H1 (cell line): ENCODE measurements at regions not wholly inside any gene's neighbourhood (a gene's known extent, or its start where the extent isn't known, plus 50 kb on each side); places are given as distances from the start of the nearest gene placed in this dataset.

Experiments
- CTCF ChIA-PET: fragments of 300-600 bp; sonication (Branson Sonifier 250); formaldehyde crosslinking; loops from one replicate; lab custom pipeline; 2021; ENCODE audit not compliant: partially characterized antibody; lab: Charles Lee
- POLR2A ChIA-PET: fragments of 300-600 bp; sonication (Branson Sonifier 250); formaldehyde crosslinking; loops from one replicate; lab custom pipeline; 2021; ENCODE audit warnings: inconsistent platforms; ENCODE audit not compliant: partially characterized antibody; lab: Charles Lee
- DNase-seq, 2 experiments: peaks; one replicate each; pipeline versions ENCODE4 v3.0.0 to v3.0.0-alpha.2; 2010 to 2022; ENCODE audit warnings: low spot score in 2 of 2, low read depth in 1 of 2, mixed read lengths in 1 of 2
- FAIRE-seq: peaks from 2 replicates; lab custom pipeline; 2011; peaks lifted over from hg19 to GRCh38; lab: Jason Lieb, UNC
- H2AFZ ChIP-seq: 2 replicates; pipeline ENCODE4 v1.8.1; 2012; ENCODE audit warnings: low read length, inconsistent platforms
- H2AK5ac ChIP-seq: 2 replicates; pipeline ENCODE4 v1.6.1; 2013; ENCODE audit warnings: low read depth, low read length
- H2BK120ac ChIP-seq: replicated peaks from 2 replicates; pipeline ENCODE3; 2013; ENCODE audit warnings: low read depth, low read length, inconsistent platforms
- H2BK12ac ChIP-seq: 2 replicates; pipeline ENCODE4 v1.6.1; 2013; ENCODE audit warnings: low read depth, low read length
- H2BK15ac ChIP-seq: 2 replicates; pipeline ENCODE4 v1.6.1; 2013; ENCODE audit warnings: low read length
- H2BK20ac ChIP-seq: 2 replicates; pipeline ENCODE4 v1.6.1; 2013; ENCODE audit warnings: low read length
- H2BK5ac ChIP-seq: 2 replicates; pipeline ENCODE4 v1.6.1; 2013; ENCODE audit warnings: low read depth, low read length
- H3K14ac ChIP-seq: 2 replicates; pipeline ENCODE4 v1.6.1; 2013; ENCODE audit warnings: inconsistent platforms; ENCODE audit not compliant: insufficient read length
- H3K18ac ChIP-seq: 2 replicates; pipeline ENCODE4 v1.6.1; 2013; ENCODE audit warnings: low read length; ENCODE audit errors: extremely low read depth
- H3K23ac ChIP-seq: 2 replicates; pipeline ENCODE4 v1.6.1; 2013; ENCODE audit warnings: inconsistent platforms; ENCODE audit not compliant: insufficient read length
- H3K23me2 ChIP-seq: 2 replicates; pipeline ENCODE4 v1.6.1; 2013; ENCODE audit warnings: low read depth, low read length
- H3K27ac ChIP-seq: 2 replicates; pipeline ENCODE4 v1.6.1; 2011; ENCODE audit warnings: low read depth, low read length, inconsistent platforms
- H3K27me3 ChIP-seq, 4 experiments: replicated peaks in 1 of 4; 1 replicate in 1 of 4; 2 replicates in 3 of 4; pipeline versions ENCODE4 v1.6.1 to v1.8.1; 2011 to 2013; ENCODE audit warnings: low read length in 3 of 4, mild to moderate bottlenecking in 3 of 4, inconsistent platforms in 2 of 4, mixed read lengths in 2 of 4, moderate library complexity in 1 of 4; ENCODE audit not compliant: control insufficient read depth in 3 of 4, insufficient read depth in 3 of 4; ENCODE audit errors: extremely low read depth in 1 of 4
- H3K36me3 ChIP-seq, 4 experiments: 2 replicates each; pipeline versions ENCODE4 v1.6.1 to v1.8.1; 2011 to 2013; ENCODE audit warnings: mild to moderate bottlenecking in 4 of 4, low read length in 3 of 4, moderate library complexity in 2 of 4, control low read depth in 1 of 4, inconsistent platforms in 1 of 4; ENCODE audit not compliant: insufficient read depth in 4 of 4, control insufficient read depth in 2 of 4
- H3K4ac ChIP-seq: replicated peaks from 2 replicates; pipeline ENCODE3; 2013; ENCODE audit warnings: low read length, low read depth, mixed read lengths, inconsistent platforms; ENCODE audit not compliant: insufficient read length
- H3K4me1 ChIP-seq, 4 experiments: replicated peaks in 1 of 4; 1 replicate in 1 of 4; 2 replicates in 3 of 4; pipeline versions ENCODE4 v1.6.1 to v1.8.1; 2011 to 2013; ENCODE audit warnings: low read length in 3 of 4, inconsistent platforms in 2 of 4, mixed read lengths in 1 of 4; ENCODE audit not compliant: insufficient read depth in 4 of 4, control insufficient read depth in 3 of 4
- H3K4me2 ChIP-seq, 2 experiments: 2 replicates each; pipeline versions ENCODE4 v1.6.1 to v1.8.1; 2011 to 2013; ENCODE audit warnings: low read depth in 2 of 2, low read length in 2 of 2, control low read depth in 1 of 2, inconsistent platforms in 1 of 2, mild to moderate bottlenecking in 1 of 2; ENCODE audit not compliant: insufficient read depth in 1 of 2
- H3K4me3 ChIP-seq, 4 experiments: fragments of 200-600, 300-600 bp in 1 of 4; sonication (generic), shearing (Covaris generic), sonication (Bioruptor Twin) in 1 of 4; 2 replicates each; pipeline versions ENCODE4 v1.5.1 to v1.8.1; 2011 to 2016; ENCODE audit warnings: low read length in 4 of 4, low read depth in 3 of 4, control low read depth in 2 of 4, inconsistent platforms in 2 of 4, mild to moderate bottlenecking in 2 of 4, mixed read lengths in 1 of 4, moderate library complexity in 1 of 4; ENCODE audit not compliant: insufficient read depth in 2 of 4; ENCODE audit errors: extremely low read depth in 1 of 4
- H3K56ac ChIP-seq: replicated peaks from 2 replicates; pipeline ENCODE3; 2013; ENCODE audit warnings: low read depth, mild to moderate bottlenecking, mixed read lengths, low read length, inconsistent platforms; ENCODE audit not compliant: insufficient read length
- H3K79me1 ChIP-seq: 2 replicates; pipeline ENCODE4 v1.6.1; 2013; ENCODE audit warnings: low read depth, low read length, control low read depth
- H3K79me2 ChIP-seq, 2 experiments: 2 replicates each; pipeline versions ENCODE4 v1.6.1 to v1.8.1; 2012 to 2013; ENCODE audit warnings: low read length in 2 of 2, mild to moderate bottlenecking in 2 of 2, inconsistent platforms in 1 of 2; ENCODE audit not compliant: insufficient read depth in 2 of 2, control insufficient read depth in 1 of 2
- H3K9ac ChIP-seq, 4 experiments: replicated peaks in 1 of 4; 1 replicate in 1 of 4; 2 replicates in 3 of 4; pipeline versions ENCODE4 v1.6.1 to v1.8.1; 2011 to 2013; ENCODE audit warnings: low read depth in 3 of 4, low read length in 3 of 4, control low read depth in 2 of 4, mild to moderate bottlenecking in 2 of 4, moderate library complexity in 2 of 4, inconsistent platforms in 1 of 4; ENCODE audit errors: extremely low read depth in 1 of 4
- H3K9me3 ChIP-seq, 2 experiments: 2 replicates each; pipeline versions ENCODE4 v1.6.1 to v1.8.1; 2012 to 2013; ENCODE audit warnings: mild to moderate bottlenecking in 2 of 2, moderate library complexity in 2 of 2, control low read depth in 1 of 2, inconsistent platforms in 1 of 2, low read depth in 1 of 2, low read length in 1 of 2, mixed read lengths in 1 of 2; ENCODE audit not compliant: insufficient read depth in 2 of 2
- H4K20me1 ChIP-seq, 2 experiments: replicated peaks in 1 of 2; 2 replicates each; pipeline versions ENCODE3 to v1.8.1; 2011 to 2013; ENCODE audit warnings: inconsistent platforms in 2 of 2, low read length in 2 of 2, mild to moderate bottlenecking in 1 of 2; ENCODE audit not compliant: insufficient read depth in 2 of 2, control insufficient read depth in 1 of 2
- H4K5ac ChIP-seq: 2 replicates; pipeline ENCODE4 v1.6.1; 2013; ENCODE audit warnings: low read length, low read depth, mixed read lengths, inconsistent platforms; ENCODE audit not compliant: insufficient read length
- H4K8ac ChIP-seq: 2 replicates; pipeline ENCODE4 v1.8.0; 2013; ENCODE audit warnings: mild to moderate bottlenecking, moderate library complexity, low read length, inconsistent platforms; ENCODE audit not compliant: insufficient read depth; ENCODE audit errors: extremely low read depth
- H4K91ac ChIP-seq: replicated peaks from 2 replicates; pipeline ENCODE3; 2013; ENCODE audit warnings: low read length, mixed read lengths, inconsistent platforms; ENCODE audit not compliant: insufficient read length
- CBX5 ChIP-seq: fragments of 300-800, 300-1000 bp; sonication (generic); IDR thresholded peaks from 2 replicates; pipeline ENCODE4 v1.7.1; 2016; ENCODE audit warnings: antibody characterized with exemption, low read length, low read depth
- KDM5A ChIP-seq: fragments of 200-600 bp; IDR thresholded peaks from 2 replicates; pipeline ENCODE4 v1.7.1; 2012; ENCODE audit warnings: mild to moderate bottlenecking, low read length, inconsistent platforms, mixed read lengths
- NANOG ChIP-seq: IDR thresholded peaks from 2 replicates; pipeline ENCODE4 v1.6.1; 2011; ENCODE audit warnings: low read length, low read depth, mild to moderate bottlenecking, inconsistent platforms; ENCODE audit not compliant: insufficient read depth, poor library complexity, severe bottlenecking
- POLR2AphosphoS5 ChIP-seq: IDR thresholded peaks from 2 replicates; pipeline ENCODE4 v1.6.1; 2011; ENCODE audit warnings: low read depth, low read length
- RXRA ChIP-seq: IDR thresholded peaks from 2 replicates; pipeline ENCODE4 v1.6.1; 2011; ENCODE audit warnings: low read depth, mild to moderate bottlenecking, low read length, moderate library complexity; ENCODE audit not compliant: insufficient read depth
- SAP30 ChIP-seq: fragments of 300-600 bp; sonication (generic); IDR thresholded peaks from 2 replicates; pipeline ENCODE4 v1.7.1; 2012; ENCODE audit warnings: low read length, moderate library complexity, mild to moderate bottlenecking, inconsistent platforms; ENCODE audit not compliant: insufficient read depth, insufficient replicate concordance
- SP2 ChIP-seq: IDR thresholded peaks from 2 replicates; pipeline ENCODE4 v1.6.1; 2012; ENCODE audit warnings: mild to moderate bottlenecking, low read length, inconsistent platforms
- SUZ12 ChIP-seq: fragments of 200-600 bp; sonication (generic); IDR thresholded peaks from 2 replicates; pipeline ENCODE4 v1.6.1; 2012; ENCODE audit warnings: mild to moderate bottlenecking, inconsistent platforms, low read length, moderate library complexity, mixed read lengths
- ZNF274 ChIP-seq: IDR thresholded peaks from 2 replicates; pipeline ENCODE4 v1.7.0; 2012; ENCODE audit warnings: low read length, borderline replicate concordance; ENCODE audit errors: extremely low read depth
- WGBS, 2 experiments: shearing (Covaris generic) in 1 of 2; methylation state at CpG; one replicate each; pipeline versions ENCODE4 v1.1.6 to v1.1.7; 2013 to 2015; ENCODE audit warnings: low lambda C conversion rate in 2 of 2, mixed read lengths in 2 of 2, inconsistent platforms in 1 of 2, low coverage in 1 of 2, missing lambda C conversion rate in 1 of 2; ENCODE audit not compliant: insufficient replicate concordance in 2 of 2, insufficient coverage in 1 of 2, insufficient read length in 1 of 2; ENCODE audit errors: extremely low coverage in 1 of 2, missing lambda C conversion rate in 1 of 2; 5-methylcytosine and 5-hydroxymethylcytosine counted together
- TF ChIP-seq, protein P1 (sequence below): IDR thresholded peaks from 2 replicates; pipeline ENCODE4 v1.6.1; 2012; ENCODE audit warnings: inconsistent platforms

DNA sequence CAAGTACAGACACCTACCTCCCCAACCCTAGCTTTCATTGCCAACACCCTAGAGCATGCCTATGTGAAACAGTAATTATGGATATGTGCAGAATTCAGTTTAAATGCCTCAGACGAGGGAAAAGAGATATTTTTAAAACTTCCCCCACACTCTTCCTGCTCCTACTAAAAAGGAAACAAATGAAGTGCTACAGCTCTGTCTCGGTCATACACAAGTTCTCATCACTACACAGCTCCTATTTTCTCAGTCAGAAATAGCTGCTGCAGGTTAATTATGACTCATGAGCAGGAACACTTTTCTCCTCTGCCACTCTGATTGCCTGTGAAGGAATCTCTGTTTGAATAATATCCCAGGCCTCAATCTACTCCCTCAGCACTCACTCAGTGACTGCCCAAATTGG, 703.6 kb upstream of the FLRT2 start:
- CTCF ChIA-PET: interaction anchor here (0.6 kb wide), 1 partner anchor 587 kb away, joined by 4 read pairs; no protein-coding TSS in a partner anchor

More for the DNA sequence above, 703.6 kb upstream of the FLRT2 start:
- Histone ChIP-seq H3K23ac (no peak overlapping the region), H4K8ac (no peak overlapping the region), H3K23me2 (no peaks in the 10 kb centered on the region), H3K9ac (no peak overlapping the region), H2BK5ac (no peak overlapping the region), H2AFZ (no peak overlapping the region), H2BK12ac (no peak overlapping the region), H3K27me3 (no peaks in the 10 kb centered on the region), H2BK15ac (no peak overlapping the region), H2BK20ac (no peak overlapping the region), H4K20me1 (no peaks in the 10 kb centered on the region), H2AK5ac (no peak overlapping the region), H3K18ac (no peak overlapping the region), H3K36me3 (no peaks in the 10 kb centered on the region), H3K79me1 (no peaks in the 10 kb centered on the region), H3K56ac (no peak overlapping the region), H4K91ac (no peak overlapping the region), H2BK120ac (no peak overlapping the region), H3K4ac (no peak overlapping the region), H3K4me2 (no peak overlapping the region), H4K5ac (no peak overlapping the region), H3K27ac (no peak overlapping the region), H3K14ac (no peak overlapping the region), H3K4me1 (no peaks in the 10 kb centered on the region; a peak in 1 of 7 replicates), H3K4me3 (no peak overlapping the region)
- POLR2A ChIA-PET: no interaction called here
- DNase-seq (no peak), FAIRE-seq (no peak)
- 94% methylated on average over 2 of the region's 2 CpGs; no CpG with 5 or more reads in 1 of the 2 experiments for WGBS, 2 experiments
- no peak for TF ChIP-seq SP2
- TF ChIP-seq KDM5A: no peak
- TF ChIP-seq, protein P1, sequence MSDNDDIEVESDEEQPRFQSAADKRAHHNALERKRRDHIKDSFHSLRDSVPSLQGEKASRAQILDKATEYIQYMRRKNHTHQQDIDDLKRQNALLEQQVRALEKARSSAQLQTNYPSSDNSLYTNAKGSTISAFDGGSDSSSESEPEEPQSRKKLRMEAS: no peak
- TF ChIP-seq SAP30: no peak
- TF ChIP-seq SUZ12: no peak
- TF ChIP-seq RXRA: no peak
- TF ChIP-seq ZNF274: no peak
- no peak for TF ChIP-seq CBX5
- TF ChIP-seq NANOG: no peak
- TF ChIP-seq POLR2AphosphoS5: no peak
- TF ChIP-seq, all 59 proteins: peak for 0
- Histone ChIP-seq H3K9me3 (peaks cover 6 to 9% of the 10 kb centered on the region in 2 experiments; a peak in 2 of 4 replicates), H3K79me2 (no peaks in the 10 kb centered on the region)
